NCI-H446 treated with DMSO at 0.1 percent for 48 hours (cell line): ENCODE measurements at regions not wholly inside any gene's neighbourhood (a gene's known extent, or its start where the extent isn't known, plus 50 kb on each side); places are given as distances from the start of the nearest gene placed in this dataset.
"Not testable (repeated sequence)": the region's sequence is repeated elsewhere in the genome, so short reads cannot be mapped to it uniquely, and the experiment has no call there.

Experiments used
- DNase-seq: peaks from one replicate; lab custom pipeline; 2025; lab: John Stamatoyannopoulos, UW

DNA sequence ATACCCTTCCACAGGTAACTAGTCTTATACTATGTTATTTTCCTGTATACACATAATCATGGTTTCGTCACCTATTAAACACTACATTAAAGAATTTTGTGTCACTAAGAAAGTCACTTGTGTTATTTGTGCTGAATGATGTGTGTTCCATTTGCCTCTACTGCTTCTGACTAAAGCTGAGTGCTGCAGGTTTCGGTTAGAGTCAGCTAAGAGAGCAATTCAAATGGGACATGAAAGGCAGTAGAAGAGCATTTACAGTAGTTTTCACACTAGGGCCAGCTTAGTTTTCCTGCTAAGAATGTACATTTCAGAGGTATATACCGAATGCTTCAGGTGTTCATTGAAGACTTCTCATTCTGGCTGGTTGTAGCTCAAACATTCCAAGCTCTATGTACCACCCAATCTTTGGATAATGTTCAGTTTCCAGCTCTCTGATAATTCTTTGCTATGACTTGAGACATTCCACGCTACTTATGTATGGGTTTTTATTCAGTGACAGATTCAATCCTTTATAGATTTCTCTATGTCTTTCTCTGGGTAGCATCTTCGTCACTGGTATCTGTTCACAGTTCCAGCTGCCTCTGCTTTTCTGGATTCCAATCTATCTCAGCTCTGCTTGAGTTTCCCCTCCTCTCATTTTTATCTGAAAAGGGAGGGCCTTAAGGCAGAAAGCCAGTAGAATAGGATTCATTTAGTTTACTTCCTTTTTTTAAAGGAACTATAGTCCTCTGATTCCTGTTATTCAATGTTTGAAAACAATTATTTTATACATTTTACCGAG, 164.4 kb downstream of the CXXC4 start:
- no peak for DNase-seq

DNA sequence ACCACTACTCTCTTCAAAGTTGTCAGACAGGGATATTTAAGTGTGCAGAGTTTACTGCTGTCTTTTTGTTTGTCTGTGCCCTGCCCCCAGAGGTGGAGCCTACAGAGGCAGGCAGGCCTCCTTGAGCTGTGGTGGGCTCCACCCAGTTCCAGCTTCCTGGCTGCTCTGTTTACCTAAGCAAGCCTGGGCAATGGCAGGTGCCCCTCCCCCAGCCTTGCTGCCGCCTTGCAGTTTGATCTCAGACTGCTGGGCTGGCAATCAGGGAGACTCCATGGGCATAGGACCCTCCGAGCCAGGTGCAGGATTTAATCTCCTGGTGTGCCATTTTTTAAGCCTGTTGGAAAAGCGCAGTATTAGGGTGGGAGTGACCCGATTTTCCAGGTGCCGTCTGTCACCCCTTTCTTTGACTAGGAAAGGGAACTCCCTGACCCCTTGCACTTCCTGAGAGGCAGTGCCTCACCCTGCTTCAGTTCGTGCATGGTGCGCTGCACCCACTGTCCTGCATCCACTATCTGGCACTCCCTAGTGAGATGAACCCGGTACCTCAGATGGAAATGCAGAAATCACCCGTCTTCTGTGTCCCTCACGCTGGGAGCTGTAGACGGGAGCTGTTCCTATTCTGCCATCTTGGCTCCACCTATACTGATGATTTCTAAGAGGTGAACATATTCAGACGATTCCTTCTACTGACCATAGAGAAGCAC, 167.6 kb downstream of the CXXC4 start:
- not testable (repeated sequence) for DNase-seq

- no peak for DNase-seq
These were observed 192.0 kb downstream of the CXXC4 start for GRCh38 chr4:104302731-104303130.

DNA sequence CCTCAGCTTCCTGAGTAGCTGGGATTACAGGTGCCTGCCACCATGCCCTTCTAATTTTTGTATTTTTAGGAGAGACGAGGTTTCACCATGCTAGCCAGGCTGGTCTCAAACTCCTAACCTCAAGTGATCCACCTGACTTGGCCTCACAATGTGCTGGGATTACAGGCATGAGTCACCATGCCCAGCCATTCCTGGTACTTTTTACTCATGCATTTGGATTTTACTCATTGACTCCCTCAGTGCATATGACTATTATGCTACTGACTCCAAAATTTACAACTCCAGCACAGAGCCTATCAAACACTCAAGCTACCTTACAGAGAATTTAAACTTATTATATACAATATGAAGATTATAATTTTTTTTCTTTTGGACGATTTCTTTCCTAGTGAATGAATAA, 199.9 kb downstream of the CXXC4 start:
- DNase-seq = no peak

GRCh38 chr4:104286867-104287266, 207.8 kb downstream of the CXXC4 start:
- no peak for DNase-seq

- DNase-seq = no peak
These were observed 211.4 kb downstream of the CXXC4 start for GRCh38 chr4:104283303-104283702.

DNA sequence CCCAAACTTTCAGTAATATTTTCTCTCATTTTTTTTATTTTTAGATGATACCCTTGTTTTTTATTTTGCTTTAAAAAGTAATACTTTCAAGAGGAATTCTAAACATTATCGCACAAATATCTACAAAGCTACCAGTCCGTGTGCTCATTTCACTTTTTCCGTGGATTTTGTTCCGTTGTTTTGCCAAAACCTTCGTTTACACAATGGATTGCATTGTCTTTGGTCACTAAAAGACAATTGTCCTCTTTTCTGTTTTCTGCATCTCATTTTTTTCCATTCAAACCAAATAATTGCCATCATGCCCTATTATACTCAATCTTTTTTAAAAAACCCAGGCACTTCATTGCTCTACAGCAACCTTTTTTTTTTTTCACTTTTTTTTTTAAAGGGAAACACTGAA, 214.9 kb downstream of the CXXC4 start:
- DNase-seq = no peak

GRCh38 chr4:104272966-104273365, 221.7 kb downstream of the CXXC4 start:
- DNase-seq = no peak

- DNase-seq = not testable (repeated sequence)
These were observed 225.1 kb downstream of the CXXC4 start for GRCh38 chr4:104269603-104270002.

DNA sequence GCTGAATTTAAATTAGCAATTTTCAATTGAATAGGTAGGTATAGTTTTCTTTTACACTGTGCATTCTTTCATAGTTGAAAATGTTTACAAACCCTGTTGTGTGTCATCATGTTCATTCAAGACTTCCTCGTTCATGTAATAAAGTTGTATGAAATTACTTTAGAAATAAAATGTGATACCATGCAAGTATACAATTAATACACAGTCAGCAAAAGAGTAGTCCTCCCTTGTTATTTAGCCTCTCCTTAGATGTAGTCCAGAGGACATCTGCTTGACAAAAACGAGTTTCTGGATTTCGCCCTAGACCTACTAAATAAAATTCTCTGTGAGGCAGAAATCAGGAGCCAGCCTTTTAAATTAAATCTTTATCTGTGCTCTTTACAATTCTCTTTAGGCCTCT, 231.6 kb downstream of the CXXC4 start:
- no peak for DNase-seq

DNA sequence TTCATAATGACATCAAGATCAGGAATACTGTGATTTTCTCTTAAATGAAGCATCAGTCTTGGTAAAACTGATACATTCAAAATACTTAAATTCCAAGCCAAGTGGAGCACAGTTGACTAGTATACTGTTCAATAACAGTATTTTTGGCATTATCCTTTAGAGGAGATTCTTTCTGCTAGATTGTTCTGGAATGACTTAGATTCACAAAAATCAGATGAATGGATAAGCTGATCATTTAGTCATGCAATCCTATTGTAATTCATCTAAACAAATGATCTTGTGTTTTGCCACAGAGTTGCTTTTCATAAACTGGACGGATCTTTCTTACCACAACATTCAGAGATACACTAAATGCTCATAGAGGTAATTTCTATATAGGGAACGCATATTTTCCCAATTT, 232.0 kb downstream of the CXXC4 start:
- DNase-seq = no peak

GRCh38 chr4:104248726-104249125, 246.0 kb downstream of the CXXC4 start:
- DNase-seq = no peak

DNA sequence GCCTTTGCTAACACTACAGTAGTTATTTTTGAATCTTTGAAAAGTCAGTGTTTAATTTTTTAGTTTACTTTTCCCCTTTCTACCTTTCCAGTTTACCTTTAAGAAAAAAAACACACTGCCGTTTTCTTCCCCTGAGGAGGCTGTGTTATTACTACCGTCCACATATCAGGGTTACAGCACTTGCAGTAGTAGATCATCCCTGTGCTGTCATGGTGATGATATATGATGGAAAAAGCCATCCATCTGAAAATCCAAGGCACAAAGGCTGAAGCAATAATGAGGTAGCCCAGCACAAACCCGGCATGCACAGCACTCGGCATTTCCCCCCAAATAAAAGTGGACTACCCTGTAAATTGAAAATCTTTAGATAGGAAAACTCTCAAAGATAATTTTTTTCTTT, 258.7 kb downstream of the CXXC4 start:
- DNase-seq = no peak

GRCh38 chr4:104217526-104217925, 277.2 kb downstream of the CXXC4 start:
- no peak for DNase-seq

DNA sequence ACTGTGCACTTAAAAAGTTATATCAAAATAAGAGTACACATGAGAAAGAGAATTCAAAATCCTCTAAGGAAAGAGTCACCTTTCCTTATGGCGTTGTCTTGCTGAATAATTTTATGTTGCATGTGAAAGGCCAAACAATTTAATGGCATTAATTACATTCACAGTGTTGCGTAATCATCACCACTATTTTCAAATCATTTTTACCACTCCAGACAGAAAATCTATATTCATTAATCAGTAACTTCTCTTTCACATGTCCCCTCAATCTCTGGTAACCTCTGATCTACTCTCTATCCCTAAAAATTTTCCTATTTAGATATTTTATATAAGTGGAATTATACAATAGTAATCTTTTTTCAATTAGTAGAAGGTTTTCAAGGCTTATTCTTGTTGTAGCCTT, 283.0 kb downstream of the CXXC4 start:
- DNase-seq = no peak

DNA sequence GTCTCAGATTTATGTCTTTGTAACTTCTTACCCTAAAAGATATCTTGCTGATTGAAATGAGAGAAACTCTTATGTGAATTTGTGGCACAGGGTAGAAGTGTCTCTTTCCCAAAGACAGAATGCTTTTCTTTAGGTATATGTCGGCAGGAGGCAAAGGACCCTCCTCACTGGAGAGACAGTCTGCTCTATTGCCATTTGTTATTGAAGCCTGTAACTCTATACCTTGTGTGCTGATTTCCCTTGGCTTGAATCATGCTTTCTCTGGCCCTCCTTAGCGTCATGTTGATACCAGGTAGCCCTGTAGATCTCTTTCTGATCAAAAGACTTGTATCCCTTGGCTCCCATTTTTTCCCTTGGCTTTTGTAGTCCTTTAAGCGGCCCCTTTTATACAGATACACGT, 284.3 kb downstream of the CXXC4 start:
- DNase-seq = no peak

DNA sequence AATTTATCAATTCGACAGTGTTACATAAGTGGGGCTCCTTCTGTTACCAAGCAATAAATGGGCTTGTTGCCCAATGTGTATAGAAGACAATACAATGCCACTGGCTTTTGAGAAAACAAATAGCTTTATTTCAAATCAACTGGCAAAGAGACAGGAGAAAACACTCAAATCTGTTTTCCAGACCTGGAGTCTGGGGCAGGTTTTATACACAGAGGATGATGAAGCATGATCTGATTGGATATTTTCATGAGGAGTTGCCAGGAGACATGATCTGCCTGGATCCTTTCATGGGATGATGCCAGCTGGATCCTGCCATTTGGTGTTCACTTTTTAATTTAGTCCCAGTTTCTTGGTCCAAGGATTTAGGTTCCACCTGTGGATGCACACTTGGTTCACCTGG, 287.9 kb downstream of the CXXC4 start:
- peak; percentile 12 for DNase-seq

GRCh38 chr4:104205116-104205515, 289.6 kb downstream of the CXXC4 start:
- DNase-seq = no peak

- DNase-seq = no peak
These were observed 306.4 kb downstream of the CXXC4 start for GRCh38 chr4:104188301-104188700.

DNA sequence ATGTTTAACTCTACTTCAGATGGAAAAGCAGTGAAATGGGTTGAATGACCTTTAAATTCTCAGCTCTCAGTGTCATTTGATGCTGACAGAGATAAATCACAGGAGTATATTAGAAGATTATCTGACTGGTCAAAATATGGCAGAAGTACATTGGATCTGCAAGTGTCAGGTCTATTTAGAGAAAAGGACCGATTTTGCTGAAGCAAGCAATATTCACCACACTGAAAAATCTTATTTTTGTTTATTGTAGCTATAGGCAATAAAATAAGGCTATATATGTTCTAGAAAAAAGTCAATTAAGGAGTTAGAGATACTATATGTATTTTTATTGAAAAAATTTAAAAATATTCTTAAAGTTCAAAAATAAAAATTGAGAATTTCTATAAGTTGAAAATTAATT, 325.3 kb downstream of the CXXC4 start:
- DNase-seq = no peak

DNA sequence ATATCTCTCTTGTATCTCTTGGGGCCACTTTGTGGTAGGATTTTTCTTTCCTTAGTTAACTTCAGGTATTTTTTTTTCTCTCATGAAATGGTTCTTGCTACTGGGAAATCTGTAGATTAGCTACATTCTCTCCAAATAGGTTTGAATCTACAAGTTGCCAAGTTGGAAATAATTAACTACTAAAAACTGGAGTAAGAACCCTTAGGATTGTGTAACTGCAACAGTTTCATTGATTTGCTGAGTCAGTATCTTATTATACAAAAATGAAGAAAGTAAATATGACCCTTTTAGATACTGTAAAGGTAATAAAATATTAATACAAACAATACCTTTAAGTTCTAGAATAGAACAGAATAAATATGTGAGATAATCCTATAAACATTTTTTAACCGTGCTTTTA, 327.9 kb downstream of the CXXC4 start:
- no peak for DNase-seq

DNA sequence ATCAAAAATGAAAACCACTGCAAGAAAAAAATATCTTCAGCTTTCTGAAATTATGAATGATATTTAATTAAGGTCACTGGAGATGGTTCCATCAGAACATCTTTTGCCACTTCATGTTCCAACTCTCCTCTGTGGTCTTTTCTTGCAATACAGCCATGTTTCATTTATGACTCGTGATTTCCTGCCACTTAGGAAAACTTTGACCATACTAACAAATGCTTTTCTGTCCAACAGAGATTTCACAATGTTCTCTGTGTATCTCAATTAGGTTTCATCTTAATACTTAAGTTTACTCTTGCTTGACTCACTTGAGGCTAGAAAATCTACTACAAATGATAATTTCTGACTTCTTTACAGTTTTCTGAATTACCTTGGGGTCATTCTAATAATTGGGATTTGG, 330.9 kb downstream of the CXXC4 start:
- no peak for DNase-seq

GRCh38 chr4:104146048-104146447, 348.6 kb downstream of the CXXC4 start:
- DNase-seq = no peak

- DNase-seq = peak; percentile 58
These were observed 356.6 kb downstream of the CXXC4 start for GRCh38 chr4:104138116-104138515.
